ENCODE measurements at regions not wholly inside any gene's neighbourhood (a gene's known extent, or its start where the extent isn't known, plus 50 kb on each side); places are given as distances from the start of the nearest gene placed in this dataset.

- TF ChIP-seq GATA2 (IDR thresholded peaks at IDR 0.05; ENCODE audit: low read depth, low read length) (no peak), GATA3 (IDR thresholded peaks at IDR 0.05; ENCODE audit: low read depth, low read length) (no peak)
These were observed 174.5 kb downstream of the IL15 start for GRCh38 chr4:141810712-141811375.

Data from SH-SY5Y (cell line).